Liver (tissue), 3 donors: ENCODE measurements at regions not wholly inside any gene's neighbourhood (a gene's known extent, or its start where the extent isn't known, plus 50 kb on each side); places are given as distances from the start of the nearest gene placed in this dataset.

Experiments
- ATF3 ChIP-seq: IDR thresholded peaks from 2 replicates; pipeline ENCODE4 v1.6.1; 2016; ENCODE audit warnings: antibody characterized with exemption
- CTCF ChIP-seq: fragments of 150-350 bp; IDR thresholded peaks from 2 replicates; pipeline ENCODE4 v1.5.1; 2017; ENCODE audit warnings: improper control_type of control experiment, low read depth, low read length; ENCODE audit not compliant: missing input control
- FOXA1 ChIP-seq: IDR thresholded peaks from 2 replicates; pipeline ENCODE4 v1.6.1; 2016; ENCODE audit warnings: antibody characterized with exemption
- JUND ChIP-seq, 2 donors: IDR thresholded peaks; 2 replicates each; pipeline ENCODE4 v1.6.1; 2016; ENCODE audit warnings: antibody characterized with exemption in 2 of 2
- RAD21 ChIP-seq, 2 donors: IDR thresholded peaks; 2 replicates each; pipeline ENCODE4 v1.6.1; 2016; ENCODE audit warnings: antibody characterized with exemption in 2 of 2, mild to moderate bottlenecking in 2 of 2
- REST ChIP-seq: IDR thresholded peaks from 2 replicates; pipeline ENCODE4 v1.6.1; 2016; ENCODE audit warnings: antibody characterized with exemption, mild to moderate bottlenecking
- SP1 ChIP-seq: IDR thresholded peaks from 2 replicates; pipeline ENCODE4 v1.6.1; 2018; ENCODE audit warnings: antibody characterized with exemption, mild to moderate bottlenecking
- TAF1 ChIP-seq: conservative IDR thresholded peaks from 2 replicates; pipeline ENCODE4 v1.6.1; 2016; ENCODE audit warnings: antibody characterized with exemption, mild to moderate bottlenecking
- YY1 ChIP-seq: IDR thresholded peaks from 2 replicates; pipeline ENCODE4 v1.6.1; 2016; ENCODE audit warnings: antibody characterized with exemption, mild to moderate bottlenecking
- ZBTB33 ChIP-seq: IDR thresholded peaks from 2 replicates; pipeline ENCODE4 v1.6.1; 2016; ENCODE audit warnings: antibody characterized with exemption
- donor health status: healthy.
- donor health status: healthy.

GRCh38 chr4:173880897-173881296 is 350.9 kb upstream of the HAND2 start:
- no peak for TF ChIP-seq CTCF
- no peak for TF ChIP-seq REST
- TF ChIP-seq RAD21 (IDR thresholded peaks at IDR 0.05), result no peak
- no peak for TF ChIP-seq TAF1
- TF ChIP-seq JUND (IDR thresholded peaks at IDR 0.05), result no peak
- no peak for TF ChIP-seq FOXA1
- TF ChIP-seq YY1, result no peak
- no peak for TF ChIP-seq ZBTB33
- no peak for TF ChIP-seq ATF3
- TF ChIP-seq SP1, result no peak
